ENCODE measurements at regions not wholly inside any gene's neighbourhood (a gene's known extent, or its start where the extent isn't known, plus 50 kb on each side); places are given as distances from the start of the nearest gene placed in this dataset.

DNA sequence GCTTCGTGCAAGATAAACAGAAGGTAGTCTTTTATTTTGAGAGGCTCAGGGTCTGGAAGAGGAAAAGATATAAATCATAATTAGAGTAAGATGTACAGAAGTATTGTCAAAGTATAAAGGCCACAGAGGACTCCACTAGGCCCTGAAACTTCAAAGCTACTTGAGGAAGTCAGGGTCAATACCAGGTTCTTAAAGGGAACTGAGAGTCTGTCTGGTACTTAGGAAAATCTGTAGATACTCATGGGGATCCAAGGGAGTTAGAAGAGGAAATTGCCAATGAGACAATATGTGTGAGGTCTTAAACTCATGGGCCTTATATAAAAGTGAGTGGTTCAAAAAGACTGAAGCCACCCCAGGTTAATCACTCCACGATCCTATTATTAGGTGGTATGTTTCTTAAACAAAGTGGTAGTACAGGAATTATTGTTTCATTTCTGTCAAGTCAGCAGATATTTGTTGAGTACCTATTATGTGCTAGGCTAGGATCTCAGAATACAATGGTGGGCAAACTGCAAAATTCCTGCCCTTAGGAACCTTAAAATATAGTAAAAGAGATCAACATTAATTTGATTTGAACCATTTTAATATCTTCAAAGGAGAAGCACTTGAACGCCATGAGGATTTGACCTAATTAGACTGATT lies 314.6 kb downstream of the ADAMTS20 start:
- TF ChIP-seq, protein P1, sequence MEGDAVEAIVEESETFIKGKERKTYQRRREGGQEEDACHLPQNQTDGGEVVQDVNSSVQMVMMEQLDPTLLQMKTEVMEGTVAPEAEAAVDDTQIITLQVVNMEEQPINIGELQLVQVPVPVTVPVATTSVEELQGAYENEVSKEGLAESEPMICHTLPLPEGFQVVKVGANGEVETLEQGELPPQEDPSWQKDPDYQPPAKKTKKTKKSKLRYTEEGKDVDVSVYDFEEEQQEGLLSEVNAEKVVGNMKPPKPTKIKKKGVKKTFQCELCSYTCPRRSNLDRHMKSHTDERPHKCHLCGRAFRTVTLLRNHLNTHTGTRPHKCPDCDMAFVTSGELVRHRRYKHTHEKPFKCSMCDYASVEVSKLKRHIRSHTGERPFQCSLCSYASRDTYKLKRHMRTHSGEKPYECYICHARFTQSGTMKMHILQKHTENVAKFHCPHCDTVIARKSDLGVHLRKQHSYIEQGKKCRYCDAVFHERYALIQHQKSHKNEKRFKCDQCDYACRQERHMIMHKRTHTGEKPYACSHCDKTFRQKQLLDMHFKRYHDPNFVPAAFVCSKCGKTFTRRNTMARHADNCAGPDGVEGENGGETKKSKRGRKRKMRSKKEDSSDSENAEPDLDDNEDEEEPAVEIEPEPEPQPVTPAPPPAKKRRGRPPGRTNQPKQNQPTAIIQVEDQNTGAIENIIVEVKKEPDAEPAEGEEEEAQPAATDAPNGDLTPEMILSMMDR (IDR thresholded peaks at IDR 0.05) = no peak
- no peak for TF ChIP-seq POLR2A (IDR thresholded peaks at IDR 0.05)

Data from Peyer's patch (tissue), 4 donors.